ENCODE measurements at regions not wholly inside any gene's neighbourhood (a gene's known extent, or its start where the extent isn't known, plus 50 kb on each side); places are given as distances from the start of the nearest gene placed in this dataset.

DNA sequence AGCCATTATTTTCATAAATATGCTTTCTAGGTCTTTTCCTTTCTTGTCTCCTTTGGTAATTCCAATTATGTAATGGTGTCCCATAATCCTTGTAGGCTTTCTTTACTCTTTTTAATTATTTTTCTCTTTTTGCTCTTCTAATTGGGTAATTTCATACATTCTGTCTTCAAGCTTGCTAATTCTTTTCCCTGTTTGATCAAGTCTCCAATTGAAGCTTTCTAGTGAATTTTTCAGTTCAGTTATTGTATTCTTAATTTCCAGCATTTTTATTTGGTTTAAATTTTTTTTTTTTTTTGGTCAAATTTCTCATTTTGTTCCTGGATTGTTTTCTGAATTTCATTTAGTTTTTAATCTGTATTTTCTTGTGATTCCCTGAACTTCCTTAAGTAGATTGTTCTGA is 74.9 kb upstream of the UST start:
- Mint-ChIP-seq H3K4me3 (no peak overlapping the region), H3K27ac (no peak overlapping the region), H3K36me3 (ENCODE audit: insufficient read depth) (no peaks in the 10 kb centered on the region), H3K9me3 (peaks cover 3 to 11% of the 10 kb centered on the region in 2 donors), H3K4me1 (ENCODE audit: low read depth in 2 of 2) (no peaks in the 10 kb centered on the region), H3K27me3 (peaks cover 21 to 39% of the 10 kb centered on the region in 2 donors)
- DNase-seq (no peak), ATAC-seq (replicated peaks) (no peak)

DNA sequence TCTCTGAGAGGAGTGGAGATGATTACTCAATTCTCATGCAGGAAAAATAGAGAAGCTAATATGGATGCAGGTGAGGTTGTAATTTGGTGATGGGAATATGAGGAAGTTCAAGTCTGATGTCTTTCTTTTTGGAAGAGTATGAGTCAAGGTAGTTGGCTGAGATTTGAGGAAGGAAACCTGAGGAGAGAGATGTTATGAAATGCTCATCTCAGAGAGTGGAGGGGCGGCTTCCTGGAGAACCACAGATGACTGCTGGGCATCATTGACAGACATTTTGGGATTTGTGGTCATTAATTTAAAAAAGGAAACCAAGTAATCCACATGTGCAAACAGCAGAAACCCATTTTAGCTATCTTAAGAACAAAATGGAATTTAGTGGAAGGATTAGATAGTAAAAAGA is 72.5 kb upstream of the UST start:
- H3K4me1 Mint-ChIP-seq (ENCODE audit: low read depth in 2 of 2), result no peaks in the 10 kb centered on the region
- H3K9me3 Mint-ChIP-seq, result peaks cover 0 to 2% of the 10 kb centered on the region in 2 donors
- ATAC-seq (replicated peaks) (no peak), DNase-seq (no peak)
- H3K27me3 Mint-ChIP-seq, result peaks cover 36 to 62% of the 10 kb centered on the region in 2 donors
- H3K36me3 Mint-ChIP-seq (ENCODE audit: insufficient read depth), result no peaks in the 10 kb centered on the region
- no peak overlapping the region for H3K4me3 Mint-ChIP-seq
- no peak overlapping the region for H3K27ac Mint-ChIP-seq

DNA sequence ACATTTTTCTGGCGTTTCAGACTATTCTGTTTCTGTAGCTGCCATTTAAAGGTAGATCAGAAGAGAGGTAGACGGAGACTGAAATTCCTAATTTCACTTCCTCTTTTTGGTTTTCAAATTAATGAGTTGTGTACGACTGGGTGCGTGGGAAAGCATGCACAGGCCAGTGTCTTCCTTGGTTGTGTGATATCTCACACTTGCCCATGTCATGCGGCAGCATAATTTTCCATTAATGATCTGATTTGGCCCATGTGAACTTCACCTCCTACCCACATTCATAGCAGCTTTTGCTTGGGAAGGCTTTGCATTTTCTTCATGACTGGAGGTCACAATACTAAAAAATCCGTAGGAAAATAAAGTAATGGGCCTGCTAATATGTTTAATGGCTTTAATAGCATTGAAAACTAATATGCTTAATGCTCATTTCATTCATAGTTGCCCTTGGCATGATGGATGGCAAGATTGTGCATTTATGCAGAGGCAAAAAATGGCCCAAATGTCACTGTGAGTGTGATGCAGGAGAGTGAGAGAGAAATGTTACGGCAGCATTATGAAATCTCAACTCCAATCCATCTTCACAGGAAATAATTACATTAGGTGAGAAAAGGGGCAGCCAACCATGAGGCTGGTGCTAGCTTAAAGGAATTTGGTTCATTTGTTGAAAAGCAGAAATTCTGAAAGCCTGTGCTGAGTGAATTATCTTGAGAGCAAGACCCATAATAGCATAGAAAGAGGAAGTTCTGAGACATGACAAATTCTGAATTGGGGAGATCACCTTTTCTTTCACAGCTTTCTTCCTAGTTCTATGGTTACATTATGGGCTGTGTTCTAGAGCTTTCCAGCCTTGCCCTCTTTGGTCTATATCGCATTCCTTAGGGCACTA is 69.0 kb upstream of the UST start:
- DNase-seq, result no peak
- no peak overlapping the region for H3K4me3 Mint-ChIP-seq
- H3K36me3 Mint-ChIP-seq (ENCODE audit: insufficient read depth), result no peaks in the 10 kb centered on the region
- peak; percentile 24 for ATAC-seq (replicated peaks)
- no peaks in the 10 kb centered on the region for H3K9me3 Mint-ChIP-seq
- H3K27ac Mint-ChIP-seq, result no peak overlapping the region
- H3K4me1 Mint-ChIP-seq (ENCODE audit: low read depth in 2 of 2), result peaks cover under 1 to 2% of the 10 kb centered on the region in 2 donors
- H3K27me3 Mint-ChIP-seq, result peaks cover 28 to 57% of the 10 kb centered on the region in 2 donors

DNA sequence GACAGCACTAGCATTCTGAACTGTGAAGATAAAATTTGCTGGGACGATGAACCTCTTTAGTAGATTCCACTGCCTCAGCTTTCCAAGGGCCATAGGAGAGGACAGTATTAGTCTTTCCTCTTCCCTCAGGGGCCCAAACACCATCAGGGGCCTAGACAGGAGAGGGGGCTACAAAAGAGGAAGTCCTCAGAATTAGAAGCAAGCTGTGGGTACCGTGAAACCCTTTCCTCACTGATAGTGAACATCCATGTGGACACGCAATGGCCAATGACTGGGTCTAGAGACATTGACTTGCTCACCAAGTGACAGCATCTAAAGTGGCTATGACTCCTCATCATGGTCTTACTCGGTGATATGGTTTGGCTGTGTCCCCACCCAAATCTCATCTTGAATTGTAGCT is 68.1 kb upstream of the UST start:
- ATAC-seq (replicated peaks) (no peak), DNase-seq (no peak)
- peaks cover 4 to 7% of the 10 kb centered on the region in 2 donors for H3K4me1 Mint-ChIP-seq (ENCODE audit: low read depth in 2 of 2)
- H3K27me3 Mint-ChIP-seq, result peaks cover 29 to 49% of the 10 kb centered on the region in 2 donors
- H3K36me3 Mint-ChIP-seq (ENCODE audit: insufficient read depth), result no peaks in the 10 kb centered on the region
- no peak overlapping the region for H3K4me3 Mint-ChIP-seq
- H3K9me3 Mint-ChIP-seq, result no peaks in the 10 kb centered on the region
- H3K27ac Mint-ChIP-seq, result no peak overlapping the region

DNA sequence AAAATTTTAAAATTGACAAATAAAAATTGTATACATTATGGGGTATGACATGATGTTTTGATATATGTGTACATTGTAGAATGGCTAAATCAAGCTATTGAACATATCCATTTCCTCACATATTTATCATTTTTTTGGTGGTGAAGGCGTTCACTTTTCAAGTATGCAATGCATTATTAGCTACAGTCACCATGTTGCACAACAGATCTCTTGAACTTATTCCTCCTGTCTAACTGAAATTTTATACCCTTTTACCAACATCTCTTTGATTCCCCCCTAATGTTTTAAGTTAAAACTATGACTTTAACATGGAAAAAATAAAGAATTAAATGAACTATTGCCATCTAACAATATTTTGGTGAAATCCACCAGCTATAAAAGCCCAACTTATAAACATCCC is 65.2 kb upstream of the UST start:
- H3K4me1 Mint-ChIP-seq (ENCODE audit: low read depth in 2 of 2), result peaks cover 4 to 7% of the 10 kb centered on the region in 2 donors
- H3K4me3 Mint-ChIP-seq, result no peak overlapping the region
- H3K27ac Mint-ChIP-seq, result no peak overlapping the region
- DNase-seq (no peak), ATAC-seq (replicated peaks) (no peak)
- H3K36me3 Mint-ChIP-seq (ENCODE audit: insufficient read depth), result no peaks in the 10 kb centered on the region
- H3K9me3 Mint-ChIP-seq, result no peaks in the 10 kb centered on the region
- H3K27me3 Mint-ChIP-seq, result peaks cover 22 to 37% of the 10 kb centered on the region in 2 donors

DNA sequence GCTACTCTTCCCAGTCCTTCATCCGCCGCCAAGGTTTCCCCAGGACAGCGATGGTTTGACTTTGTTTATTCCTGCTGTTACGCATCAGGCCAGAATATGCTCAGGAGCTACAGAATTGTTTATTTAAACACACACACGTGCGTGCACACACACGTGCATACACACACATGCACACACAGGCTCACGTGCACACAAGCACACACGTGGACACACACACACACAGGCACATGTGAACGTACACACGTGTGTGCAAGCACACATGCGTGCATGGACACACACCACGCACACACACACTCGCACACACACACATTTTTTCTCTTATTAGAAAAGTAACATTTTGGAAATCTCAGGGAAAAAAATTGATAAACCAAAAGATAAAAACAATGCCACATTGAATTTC is 64.6 kb upstream of the UST start:
- no peaks in the 10 kb centered on the region for H3K36me3 Mint-ChIP-seq (ENCODE audit: insufficient read depth)
- no peaks in the 10 kb centered on the region for H3K9me3 Mint-ChIP-seq
- H3K4me3 Mint-ChIP-seq, result no peak overlapping the region
- H3K27me3 Mint-ChIP-seq, result peaks cover 20 to 33% of the 10 kb centered on the region in 2 donors
- no peak overlapping the region for H3K27ac Mint-ChIP-seq
- no peak for DNase-seq
- no peak for ATAC-seq (replicated peaks)
- H3K4me1 Mint-ChIP-seq (ENCODE audit: low read depth in 2 of 2), result peaks cover 4 to 7% of the 10 kb centered on the region in 2 donors

DNA sequence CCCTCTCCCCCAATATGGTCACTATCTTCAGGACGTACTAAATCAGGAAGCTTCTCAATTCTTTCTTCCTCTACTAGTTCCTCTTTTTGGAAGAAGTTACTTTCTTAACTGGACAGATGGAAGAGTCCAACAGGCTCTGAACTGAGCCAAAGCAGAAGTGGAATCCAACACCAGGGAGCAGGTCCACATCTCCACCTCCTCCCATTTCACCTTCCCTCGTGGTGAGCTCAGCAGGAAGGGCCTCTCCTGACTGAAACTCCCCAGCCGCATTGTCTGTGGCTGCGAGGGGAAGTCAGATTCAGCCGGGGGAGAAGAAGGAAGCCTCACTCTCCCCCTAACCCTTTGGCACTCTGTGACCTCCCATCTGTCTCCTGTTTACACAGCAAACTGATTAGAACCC is 63.8 kb upstream of the UST start:
- H3K4me1 Mint-ChIP-seq (ENCODE audit: low read depth in 2 of 2), result peaks cover 4 to 7% of the 10 kb centered on the region in 2 donors
- ATAC-seq (replicated peaks) (peak; percentile 19), DNase-seq (no peak)
- peaks cover 13 to 26% of the 10 kb centered on the region in 2 donors for H3K27me3 Mint-ChIP-seq
- no peaks in the 10 kb centered on the region for H3K36me3 Mint-ChIP-seq (ENCODE audit: insufficient read depth)
- H3K27ac Mint-ChIP-seq, result peak overlapping the region in 1 of 2 donors; percentile 35
- no peak overlapping the region for H3K4me3 Mint-ChIP-seq
- no peaks in the 10 kb centered on the region for H3K9me3 Mint-ChIP-seq

DNA sequence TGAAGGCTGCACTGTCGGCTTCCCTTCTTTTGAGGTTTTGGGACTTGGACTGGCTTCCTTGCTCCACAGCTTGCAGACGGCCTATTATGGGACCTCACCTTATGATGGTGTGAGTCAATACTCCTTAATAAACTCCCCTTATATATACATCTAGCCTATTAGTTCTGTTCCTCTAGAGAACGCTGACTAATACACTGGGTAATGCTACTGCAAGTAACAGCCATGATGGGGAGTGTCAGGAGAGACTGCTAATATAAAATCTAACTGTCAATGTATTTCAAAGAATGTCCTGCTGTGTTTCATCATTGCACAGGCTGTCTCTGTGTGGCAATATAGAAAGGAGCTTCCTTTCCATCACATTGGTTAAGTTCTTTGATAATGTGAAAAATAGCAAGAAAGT is 57.7 kb upstream of the UST start:
- DNase-seq, result no peak
- no peak for ATAC-seq (replicated peaks)
- Mint-ChIP-seq H3K36me3 (ENCODE audit: insufficient read depth) (no peaks in the 10 kb centered on the region), H3K4me3 (no peak overlapping the region), H3K27me3 (peaks cover 2 to 4% of the 10 kb centered on the region in 2 donors), H3K4me1 (ENCODE audit: low read depth in 2 of 2) (no peaks in the 10 kb centered on the region), H3K27ac (no peak overlapping the region), H3K9me3 (no peaks in the 10 kb centered on the region)

DNA sequence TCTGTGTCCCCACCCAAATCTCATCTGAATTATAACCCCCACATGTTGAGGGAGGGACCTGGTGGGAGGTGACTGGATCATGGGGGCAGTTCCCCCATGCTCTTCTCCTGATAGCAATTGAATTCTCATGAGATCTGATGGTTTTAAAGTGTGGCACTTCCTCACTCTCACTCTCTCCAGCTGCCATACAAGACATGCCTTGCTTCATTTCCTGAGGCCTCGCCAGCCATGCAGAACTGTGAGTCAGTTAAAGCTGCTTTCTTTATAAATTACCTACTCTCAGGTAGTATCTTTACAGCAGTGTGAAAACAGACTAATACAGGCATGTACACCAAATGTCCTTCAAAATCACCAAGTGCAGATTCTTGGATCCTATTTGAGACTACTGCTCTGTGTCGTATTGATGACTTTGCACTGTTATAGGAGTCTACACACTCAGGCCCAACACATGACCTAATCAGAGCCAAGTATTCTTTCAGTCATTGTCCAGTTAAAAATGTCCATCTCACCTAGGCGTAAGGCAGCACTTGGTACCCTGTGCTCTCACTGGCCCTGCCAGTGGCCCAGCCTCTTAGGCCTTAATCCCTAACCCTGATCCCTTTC is 52.8 kb upstream of the UST start:
- H3K27me3 Mint-ChIP-seq, result peaks cover 0 to 8% of the 10 kb centered on the region in 2 donors
- H3K9me3 Mint-ChIP-seq, result no peaks in the 10 kb centered on the region
- no peaks in the 10 kb centered on the region for H3K36me3 Mint-ChIP-seq (ENCODE audit: insufficient read depth)
- H3K4me1 Mint-ChIP-seq (ENCODE audit: low read depth in 2 of 2), result no peaks in the 10 kb centered on the region
- no peak overlapping the region for H3K27ac Mint-ChIP-seq
- no peak overlapping the region for H3K4me3 Mint-ChIP-seq
- ATAC-seq (replicated peaks) (no peak), DNase-seq (no peak)

Data from effector memory CD8-positive, alpha-beta T cell (primary cell).